ENCODE measurements at regions not wholly inside any gene's neighbourhood (a gene's known extent, or its start where the extent isn't known, plus 50 kb on each side); places are given as distances from the start of the nearest gene placed in this dataset.

DNA sequence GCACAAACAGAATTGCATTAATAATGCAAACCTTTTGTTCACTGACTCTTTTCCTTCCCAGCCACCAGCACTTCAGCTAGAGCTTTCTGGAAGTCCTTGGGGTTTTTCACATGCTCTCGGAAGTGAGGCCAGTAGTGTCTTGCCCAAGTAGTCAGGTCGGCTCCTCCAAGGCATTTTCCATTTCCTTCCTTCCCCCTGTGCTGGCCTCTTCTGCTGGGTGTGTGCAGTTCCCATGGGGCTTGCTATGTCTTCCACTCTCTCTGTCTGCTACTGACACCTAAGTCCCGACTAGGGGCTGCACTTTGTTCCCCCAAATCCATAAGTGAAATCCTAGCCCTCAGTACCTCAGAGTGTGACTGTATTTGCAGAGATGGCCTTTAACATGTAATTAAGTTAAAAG lies 175.6 kb upstream of the BMPER start:
- DNase-seq, result no peak

DNA sequence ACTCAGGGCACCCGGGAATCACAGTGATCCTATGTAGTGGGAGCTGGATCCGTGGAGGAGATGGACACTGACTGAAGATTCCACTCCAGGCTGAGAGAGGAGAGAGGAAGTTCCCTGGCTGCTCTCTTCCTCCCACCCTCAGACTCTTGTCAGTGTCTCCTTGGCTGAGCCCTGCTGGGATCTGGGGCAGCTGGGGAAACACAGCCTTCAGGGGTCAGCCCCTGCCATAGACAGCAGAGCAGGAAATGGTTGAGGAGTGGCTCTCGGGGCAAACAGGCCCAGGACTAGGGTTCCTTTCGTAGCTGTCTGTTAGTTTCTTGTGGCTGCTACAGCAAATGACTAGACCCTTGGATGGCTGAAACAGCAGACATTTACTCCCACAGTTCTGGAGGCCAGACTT lies 174.4 kb upstream of the BMPER start:
- DNase-seq, result no peak

DNA sequence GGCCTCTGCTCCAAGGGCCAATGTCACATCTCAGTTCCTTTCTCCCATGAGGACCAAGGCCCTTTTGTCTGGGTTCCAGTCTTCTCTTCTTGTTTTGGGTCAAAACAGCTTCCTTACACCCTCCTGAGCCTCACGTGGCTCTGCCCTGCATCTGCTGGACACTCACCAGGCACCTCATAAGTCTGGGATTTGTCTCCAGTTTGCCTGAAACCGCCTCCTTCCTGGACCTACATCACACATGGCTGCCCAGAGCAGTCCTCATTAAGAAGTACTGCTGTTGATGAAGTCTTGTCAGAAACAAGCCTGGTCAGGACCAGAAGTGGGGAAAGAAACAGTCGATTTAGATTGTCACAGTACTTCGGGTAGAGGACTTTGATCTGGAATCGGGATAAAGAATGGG lies 173.4 kb upstream of the BMPER start:
- DNase-seq, result no peak

DNA sequence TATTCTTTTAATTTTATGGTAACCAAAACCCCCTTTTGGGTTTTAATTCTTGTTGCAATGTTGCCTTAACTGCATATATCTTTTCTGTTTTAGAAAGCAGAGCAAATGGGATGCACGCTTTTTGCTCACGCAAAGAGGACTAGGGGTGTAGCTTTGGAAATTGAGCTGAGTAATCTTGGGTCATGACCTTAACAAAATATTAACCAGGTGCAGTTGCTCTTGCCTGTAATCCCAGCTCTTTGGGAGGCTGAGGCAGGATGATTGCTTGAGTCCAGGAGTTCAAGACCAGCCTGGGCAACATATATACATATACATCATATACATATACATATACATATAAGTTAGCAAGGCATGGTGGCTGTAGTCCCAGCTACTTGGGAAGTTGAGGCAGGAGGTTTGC lies 172.9 kb upstream of the BMPER start:
- DNase-seq, result no peak

DNA sequence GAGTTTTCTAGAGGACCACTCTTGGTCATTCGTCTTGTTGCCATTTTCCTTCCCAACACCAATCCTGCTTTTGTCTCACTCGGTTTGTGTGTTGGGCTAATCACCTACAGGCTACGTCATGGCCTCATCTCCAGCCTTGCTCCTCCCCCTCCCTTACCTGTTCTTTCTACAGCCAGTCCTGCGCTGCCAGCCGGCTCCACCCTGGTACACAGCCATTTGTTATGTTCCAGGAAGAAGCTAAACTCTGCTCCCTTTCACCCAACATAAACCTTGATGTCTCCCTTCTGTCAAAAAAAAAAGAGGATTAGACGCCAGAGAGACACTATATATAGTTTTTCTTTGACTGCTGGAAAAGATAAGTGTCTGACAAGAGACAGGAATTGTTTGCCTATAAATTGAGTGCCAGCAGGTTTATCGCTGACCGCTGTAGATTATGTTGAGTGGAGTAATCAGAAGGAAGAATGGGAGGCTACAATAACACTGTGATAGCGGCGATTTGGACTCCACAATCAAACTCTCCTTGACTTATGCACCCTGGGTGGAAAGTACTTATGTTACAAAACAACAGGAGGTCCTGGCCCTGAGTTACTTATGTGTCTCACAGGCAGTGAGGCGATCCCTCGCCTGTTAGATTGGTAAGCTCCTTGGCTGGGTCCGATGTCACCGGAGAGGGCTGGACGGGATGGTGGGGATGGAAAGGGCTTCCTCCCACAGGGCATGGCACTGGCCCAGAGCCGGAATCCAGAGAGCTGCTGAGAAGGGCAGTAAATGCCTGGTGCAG lies 171.3 kb upstream of the BMPER start:
- DNase-seq, result no peak

DNA sequence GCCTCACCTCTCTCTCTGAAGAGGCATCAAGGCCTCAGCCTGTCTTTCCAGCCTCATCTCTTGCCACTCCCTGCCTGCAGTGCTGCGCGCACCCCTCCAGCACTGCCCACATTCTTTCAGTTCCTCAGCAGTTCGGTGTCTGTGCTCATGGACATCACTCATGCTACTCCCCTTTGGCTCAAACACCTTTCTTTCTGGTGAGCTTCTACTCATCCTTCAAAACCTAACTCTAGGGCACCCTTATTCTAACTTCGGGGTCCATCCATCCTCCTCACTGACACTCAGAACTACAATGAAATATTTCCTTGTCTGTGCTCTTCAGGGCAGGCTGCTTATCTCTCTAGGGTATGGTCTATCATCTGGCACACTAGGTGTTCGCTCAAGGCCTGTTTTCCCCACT lies 169.9 kb upstream of the BMPER start:
- no peak for DNase-seq

DNA sequence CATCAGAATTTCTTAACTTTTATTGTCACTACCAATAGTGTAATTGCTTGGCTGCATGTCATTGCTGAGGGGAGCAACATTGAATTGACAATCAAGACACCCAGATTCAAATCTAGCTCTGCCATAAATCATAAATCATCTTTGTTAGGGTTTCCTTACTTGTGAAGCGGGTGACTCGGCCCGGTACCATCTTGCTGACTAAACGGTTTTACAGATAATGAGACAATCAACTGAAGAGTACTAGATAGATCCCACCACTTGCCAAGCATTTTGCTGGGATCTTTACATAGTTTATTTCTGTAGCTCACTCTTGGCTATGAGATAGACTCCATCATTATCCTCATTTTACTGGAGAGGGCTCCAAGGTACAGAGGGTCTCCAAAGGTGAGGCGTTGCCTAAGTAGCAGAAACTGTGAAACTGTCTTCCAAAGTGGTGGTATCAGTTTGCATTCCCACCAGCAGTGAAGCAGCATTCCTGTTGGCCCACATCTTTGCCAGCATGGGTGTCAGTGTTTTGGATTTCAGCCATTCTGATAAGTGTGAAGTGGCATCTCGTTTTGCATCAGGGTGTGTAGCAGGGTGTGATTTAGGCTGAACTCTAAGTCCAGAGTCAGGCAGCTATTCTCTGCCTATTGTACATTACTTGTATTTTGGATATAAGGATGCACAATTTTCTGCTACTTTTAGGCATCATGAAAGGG lies 168.7 kb upstream of the BMPER start:
- no peak for DNase-seq

DNA sequence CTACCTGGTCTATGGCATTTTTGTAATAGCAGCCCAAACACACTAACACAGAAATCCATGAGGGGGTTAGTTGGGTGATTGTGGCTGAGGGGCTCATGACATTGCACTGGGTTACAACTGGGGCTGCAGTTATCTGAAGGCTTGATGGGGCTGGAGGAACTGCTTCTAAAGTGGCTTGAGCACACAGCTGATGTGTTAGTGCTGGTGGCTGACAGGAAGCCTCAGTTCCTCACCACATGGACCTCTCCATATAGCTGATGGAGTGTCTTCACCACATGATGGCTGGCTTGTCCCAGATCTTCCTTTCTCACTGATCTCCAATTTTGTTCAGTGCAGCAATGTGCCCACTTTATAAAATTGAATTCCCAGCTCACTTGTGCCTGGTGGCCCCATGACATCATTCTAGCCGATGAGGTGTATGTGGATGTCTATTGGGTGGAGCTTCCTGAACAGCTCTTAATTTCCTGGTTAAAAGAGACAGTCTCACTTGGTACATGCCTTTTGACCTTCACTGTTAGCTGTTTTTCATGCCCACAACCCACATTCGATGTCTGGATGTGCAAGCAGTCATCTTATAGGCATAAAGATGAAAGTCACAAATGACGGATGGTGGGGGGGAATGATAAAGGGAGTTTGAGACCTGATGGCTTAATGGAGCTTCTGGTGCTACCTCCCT lies 166.9 kb upstream of the BMPER start:
- DNase-seq, result no peak

DNA sequence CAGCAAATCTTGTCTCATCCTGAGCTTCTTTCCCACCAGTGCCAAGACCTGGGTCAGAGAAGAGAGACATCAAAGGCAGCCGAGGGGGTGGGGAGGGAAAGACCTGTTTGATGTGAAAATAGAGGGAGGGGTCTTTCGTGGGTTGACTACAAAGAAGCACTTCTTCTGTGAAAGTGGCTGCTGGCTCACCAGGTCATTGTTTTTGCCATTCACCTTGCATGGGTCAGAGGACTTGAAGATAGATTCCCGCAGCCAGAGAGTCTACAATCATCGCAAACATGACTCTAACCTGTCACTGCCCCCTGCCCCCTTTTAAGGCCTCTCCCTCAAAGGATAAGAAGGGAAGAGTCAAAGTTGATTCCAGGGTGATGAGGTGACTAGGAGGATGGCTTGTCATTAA lies 166.1 kb upstream of the BMPER start:
- DNase-seq, result no peak

DNA sequence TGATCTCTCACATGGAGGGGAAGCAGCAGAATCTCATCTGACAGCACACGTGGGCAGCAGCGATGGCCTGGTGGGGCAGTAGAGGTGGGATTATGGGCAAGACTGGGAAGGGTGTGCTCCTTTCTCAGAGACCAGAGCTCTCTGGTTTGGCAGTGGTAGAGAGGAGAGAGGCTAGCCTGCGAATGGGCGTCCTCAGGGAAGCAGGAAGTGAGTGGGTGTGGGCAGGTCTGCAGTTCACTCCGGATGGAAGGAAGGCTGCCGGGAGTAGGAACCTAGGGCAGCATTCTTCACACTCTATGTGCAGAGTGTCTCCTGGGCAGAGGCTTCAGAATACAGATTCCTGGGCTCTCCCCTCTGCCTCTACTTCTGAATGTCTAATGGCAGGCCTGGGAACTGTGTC lies 162.8 kb upstream of the BMPER start:
- DNase-seq, result no peak

DNA sequence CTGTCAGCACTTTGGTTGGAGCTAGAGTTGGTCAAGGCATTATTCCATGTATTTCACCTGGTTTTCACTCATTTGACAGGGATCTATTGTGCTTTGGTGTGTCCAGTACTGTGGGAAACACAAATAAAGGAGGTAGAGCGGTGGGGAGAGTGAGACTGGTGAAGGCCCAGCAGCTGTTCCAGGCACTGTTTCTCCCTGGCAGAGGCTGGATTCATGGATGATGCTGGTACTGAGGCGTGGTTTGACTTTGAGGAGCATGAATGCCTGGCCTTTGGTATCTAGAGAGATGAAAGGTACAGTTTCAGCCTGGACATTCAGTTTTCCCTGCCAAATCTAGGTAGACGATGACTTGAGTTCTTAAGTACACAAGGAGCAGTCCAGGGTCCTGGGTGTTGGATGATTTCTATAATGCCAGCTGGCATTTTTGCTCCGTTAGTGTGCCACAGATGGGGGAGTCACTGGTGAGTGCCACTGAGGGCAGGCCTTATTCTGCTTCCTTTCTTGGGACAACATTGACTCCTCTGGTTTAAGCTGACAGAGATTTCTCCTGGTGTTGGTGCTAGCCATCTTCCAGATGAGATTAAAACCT lies 162.2 kb upstream of the BMPER start:
- DNase-seq, result no peak

DNA sequence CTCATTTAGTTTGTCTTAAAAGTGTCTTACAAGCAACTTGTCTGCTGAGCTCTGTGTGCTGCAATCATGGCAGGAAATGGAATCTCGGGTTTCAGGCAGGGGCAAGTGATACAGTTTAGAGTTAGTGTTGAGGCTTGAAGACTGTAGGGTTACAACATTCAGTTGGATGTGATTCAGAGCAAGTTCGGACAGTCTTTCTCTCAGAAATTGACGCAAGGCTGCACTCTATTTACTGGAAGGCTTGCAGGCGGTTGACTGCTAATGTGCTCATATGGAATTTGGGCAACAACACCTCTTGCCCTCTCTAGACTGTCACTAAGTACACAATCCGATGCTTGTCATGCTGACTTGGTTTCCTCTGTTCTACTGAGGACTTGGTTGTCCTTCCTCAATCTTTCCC lies 161.7 kb upstream of the BMPER start:
- DNase-seq, result no peak

DNA sequence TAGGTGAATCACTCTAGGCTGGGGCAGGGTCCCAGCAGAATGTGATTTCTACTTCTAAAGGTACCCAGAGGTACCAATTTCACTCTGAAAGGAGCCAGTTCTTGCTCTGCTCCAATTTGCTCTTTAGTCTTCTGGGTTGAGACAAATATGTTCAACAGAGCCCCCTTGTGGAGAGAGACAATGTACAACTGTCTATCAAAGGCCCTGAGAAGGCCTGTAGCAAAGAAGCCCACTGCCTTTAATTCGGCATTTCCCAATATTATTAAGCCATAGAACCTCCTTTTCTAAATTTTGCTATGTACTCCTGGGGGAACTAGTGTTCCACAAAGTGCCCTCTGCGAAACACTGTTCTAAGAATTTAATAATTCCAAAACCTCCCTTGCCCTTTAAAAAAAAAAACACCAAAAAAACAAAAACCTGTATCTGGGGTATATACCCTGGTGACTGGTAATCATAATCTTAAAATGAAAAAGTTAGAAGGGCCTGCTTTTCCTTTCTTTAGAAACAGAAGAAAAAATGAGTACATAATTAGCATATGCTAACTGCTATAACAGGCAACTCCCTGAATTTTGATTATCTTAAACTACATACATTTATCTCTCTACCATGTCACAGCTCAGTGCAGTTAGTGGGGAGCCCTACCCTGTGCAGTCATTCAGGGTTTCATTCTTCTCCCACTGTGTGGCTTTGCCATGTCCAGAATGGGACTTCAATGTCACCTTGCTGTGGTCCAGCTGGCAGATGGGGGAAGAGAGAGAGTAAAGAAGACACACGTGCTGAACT lies 160.9 kb upstream of the BMPER start:
- peak in 1 of 2 experiments; percentile 34 for DNase-seq

DNA sequence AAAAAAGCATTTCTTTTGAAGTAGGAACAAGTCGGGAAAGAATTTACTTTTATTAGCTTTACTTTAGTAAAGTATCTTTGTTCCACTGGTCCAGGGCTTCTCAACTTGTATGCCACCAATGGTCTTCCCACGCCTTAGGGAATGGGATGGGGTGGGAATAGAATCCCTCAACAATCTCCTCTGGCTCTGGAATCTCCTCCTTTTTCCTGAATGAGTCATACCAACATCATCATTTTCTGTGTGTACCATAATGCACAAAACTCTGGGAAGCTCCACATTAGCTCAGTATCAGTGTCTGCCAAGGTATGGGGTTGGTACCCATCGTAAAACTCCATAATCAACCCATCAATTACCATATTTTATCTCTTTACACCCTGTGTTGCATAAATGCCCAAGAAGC lies 159.4 kb upstream of the BMPER start:
- DNase-seq, result no peak

DNA sequence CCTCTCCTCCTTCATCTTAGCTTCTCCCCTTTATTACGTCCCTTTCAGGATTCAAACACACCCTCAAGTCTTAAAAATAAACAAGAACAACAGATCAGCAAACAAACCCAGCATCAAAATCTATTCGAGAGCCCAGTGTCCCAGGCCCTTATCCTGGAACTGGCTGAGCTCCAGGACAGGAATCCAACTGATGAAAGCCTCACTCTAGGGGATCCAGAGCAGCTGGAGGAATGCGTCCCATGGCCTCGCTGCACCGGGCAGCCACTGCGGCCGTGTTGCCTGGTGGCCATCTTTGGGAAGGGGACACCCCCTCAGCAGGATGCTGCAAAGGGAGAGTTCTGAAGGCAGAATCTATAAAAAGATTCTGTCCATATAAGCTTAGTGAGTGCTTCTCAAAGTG lies 156.5 kb upstream of the BMPER start:
- no peak for DNase-seq

DNA sequence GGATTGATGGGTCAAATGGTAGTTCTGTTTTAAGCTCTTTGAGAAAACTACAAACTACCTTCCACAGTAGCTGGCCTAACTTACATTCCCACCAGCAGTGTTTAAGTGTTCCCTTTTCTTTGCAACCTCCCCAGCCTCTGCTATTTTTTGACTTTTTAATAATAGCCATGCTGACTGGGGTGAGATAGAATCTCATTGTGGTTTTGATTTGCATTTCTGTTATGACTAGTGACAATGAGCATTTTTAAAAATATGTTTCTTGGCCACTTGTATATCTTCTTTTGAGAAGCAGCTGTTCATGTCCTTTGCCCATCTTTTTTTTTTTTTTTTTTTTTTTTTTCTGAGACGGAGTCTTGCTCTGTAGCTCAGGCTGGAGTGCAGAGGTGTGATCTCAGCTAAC lies 155.2 kb upstream of the BMPER start:
- no peak for DNase-seq

DNA sequence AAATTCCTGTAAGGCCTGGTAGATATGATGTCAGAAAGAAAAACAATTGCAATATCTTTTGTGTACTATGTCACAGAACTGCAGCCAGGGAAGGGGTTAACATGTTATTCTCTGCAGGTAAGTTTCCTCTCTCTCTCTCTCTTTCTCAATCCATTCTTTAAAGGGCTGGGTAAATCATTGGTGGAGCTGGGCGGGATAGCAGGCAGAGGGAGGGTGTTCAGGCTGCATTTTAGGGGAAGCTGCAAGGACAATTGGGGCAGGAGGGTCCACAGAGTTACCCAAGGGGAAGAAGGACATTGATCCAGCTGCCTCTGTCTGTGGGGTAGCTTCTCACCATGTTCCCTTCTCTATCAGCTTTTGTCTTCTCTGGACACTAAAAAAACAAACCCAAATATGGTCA lies 153.9 kb upstream of the BMPER start:
- no peak for DNase-seq

DNA sequence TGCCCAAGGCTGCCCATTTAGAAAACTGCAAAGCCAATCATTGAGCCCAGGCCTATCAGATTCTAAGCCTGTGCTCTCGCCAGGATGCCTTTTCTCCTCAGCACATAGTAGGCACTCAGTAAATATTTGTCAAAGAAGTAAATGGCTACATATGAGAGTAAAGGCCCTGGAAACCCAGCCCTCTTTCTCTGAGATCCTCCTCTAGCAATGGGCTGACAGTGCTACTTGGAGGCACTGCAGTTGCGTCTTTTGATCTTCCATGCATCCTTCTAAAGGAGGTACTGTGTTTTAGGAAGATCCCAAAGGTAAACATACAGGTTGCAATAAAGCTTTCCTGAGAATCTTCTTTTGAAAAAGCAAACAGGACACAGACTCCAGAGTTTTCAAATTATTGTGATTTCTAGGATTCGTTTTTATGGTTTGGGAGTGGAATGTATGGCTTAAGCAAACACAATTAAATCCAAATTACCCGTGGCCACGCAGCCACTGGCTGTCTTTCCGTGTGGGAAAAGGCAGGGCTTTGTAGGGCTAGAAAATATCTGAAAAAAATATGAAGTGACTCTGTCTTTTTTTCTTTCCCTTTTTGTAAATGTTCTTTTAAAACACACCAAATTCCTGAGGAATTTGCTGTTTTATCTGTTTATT lies 151.3 kb upstream of the BMPER start:
- DNase-seq, result no peak

DNA sequence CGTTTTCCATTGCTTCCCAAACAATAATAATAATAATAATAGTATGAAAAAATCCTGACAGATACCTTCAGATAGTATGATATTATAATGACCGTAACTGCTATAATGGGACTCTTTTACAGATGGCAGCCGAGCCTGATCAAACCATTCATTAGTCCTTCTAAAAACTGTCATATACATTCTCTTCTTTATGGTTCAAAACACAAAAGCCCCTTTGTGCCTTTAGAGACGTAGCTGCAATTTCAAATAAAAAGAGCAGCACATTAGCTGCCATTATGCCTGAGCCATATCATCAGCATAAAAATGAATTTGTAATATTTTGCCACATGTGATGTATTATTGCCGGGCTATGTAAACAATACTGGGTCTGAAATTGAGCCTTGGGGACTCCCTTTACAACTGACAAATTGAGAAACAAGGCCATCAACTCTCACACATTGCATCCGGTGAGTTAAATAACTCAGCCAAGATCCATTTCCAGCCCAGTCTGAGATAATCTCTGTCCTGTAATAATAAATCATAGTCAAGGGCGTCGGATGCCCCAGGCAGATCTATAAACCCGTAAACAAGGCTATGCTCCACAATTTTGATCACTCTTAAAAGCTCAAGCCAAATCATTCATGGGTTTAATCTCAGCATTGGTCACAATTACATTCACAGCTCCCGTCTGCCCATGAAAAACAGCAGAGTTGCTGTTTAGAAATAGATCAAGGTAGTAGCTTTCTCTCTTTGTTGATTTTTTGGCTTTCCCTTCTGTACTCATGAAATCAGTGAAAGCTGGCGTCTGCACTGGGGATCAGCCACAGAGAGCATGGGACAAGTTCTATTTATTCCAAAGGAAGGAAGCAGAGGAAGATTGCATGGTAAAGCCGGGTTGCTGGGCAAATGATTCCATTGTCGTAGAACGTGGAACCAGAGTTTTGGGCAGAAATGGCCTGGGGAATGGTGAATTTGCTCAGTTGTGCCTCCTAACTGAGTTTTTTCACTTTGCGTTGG lies 150.1 kb upstream of the BMPER start:
- no peak for DNase-seq

DNA sequence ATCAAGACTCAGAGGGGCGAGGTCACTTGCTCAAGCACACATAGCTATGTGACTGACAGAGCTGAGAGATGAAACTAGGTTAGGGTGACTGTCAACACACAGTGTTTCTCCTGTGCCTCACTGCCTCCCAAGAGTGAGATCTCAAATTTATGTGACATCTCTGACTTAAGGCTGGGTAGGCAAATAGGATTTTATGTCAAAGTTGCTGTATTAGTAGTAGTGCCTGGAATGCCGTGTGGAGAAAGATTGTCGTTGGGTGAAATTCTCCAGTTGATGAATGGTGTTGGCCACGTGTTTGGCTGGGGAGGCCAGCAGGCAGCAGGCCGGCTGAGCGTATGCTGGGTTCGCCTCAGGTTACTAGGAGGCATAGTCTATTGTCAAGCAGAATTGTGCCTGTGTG lies 148.3 kb upstream of the BMPER start:
- DNase-seq, result no peak

DNA sequence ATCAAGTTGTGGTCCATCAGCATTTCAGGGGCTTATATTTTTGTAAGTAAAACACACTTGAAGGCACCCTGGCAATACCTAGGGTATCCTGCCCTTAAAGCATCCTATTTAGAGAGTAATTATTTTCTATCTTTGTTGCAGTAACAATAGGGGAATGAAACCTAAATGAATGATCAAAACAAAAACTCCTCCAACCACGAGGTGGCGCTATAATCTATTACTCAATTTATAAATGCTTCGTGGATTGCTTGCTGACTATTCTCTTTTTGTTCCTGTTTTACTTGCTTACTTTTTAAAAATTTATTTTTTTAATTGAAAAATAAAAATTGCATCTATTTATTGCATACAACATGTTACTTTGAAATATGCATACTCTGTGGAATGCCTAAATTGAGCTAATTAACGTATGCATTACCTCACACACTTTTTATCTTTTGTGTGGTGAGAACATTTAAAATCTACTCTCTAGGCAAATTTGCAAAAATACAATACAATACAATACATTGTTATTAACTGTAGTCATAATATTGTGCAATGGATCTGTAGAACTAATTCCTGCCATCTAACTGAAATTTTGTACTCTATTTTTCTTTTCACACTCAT lies 147.7 kb upstream of the BMPER start:
- peak in 1 of 2 experiments; percentile 44 for DNase-seq
